ENCODE measurements at regions not wholly inside any gene's neighbourhood (a gene's known extent, or its start where the extent isn't known, plus 50 kb on each side); places are given as distances from the start of the nearest gene placed in this dataset.

DNA sequence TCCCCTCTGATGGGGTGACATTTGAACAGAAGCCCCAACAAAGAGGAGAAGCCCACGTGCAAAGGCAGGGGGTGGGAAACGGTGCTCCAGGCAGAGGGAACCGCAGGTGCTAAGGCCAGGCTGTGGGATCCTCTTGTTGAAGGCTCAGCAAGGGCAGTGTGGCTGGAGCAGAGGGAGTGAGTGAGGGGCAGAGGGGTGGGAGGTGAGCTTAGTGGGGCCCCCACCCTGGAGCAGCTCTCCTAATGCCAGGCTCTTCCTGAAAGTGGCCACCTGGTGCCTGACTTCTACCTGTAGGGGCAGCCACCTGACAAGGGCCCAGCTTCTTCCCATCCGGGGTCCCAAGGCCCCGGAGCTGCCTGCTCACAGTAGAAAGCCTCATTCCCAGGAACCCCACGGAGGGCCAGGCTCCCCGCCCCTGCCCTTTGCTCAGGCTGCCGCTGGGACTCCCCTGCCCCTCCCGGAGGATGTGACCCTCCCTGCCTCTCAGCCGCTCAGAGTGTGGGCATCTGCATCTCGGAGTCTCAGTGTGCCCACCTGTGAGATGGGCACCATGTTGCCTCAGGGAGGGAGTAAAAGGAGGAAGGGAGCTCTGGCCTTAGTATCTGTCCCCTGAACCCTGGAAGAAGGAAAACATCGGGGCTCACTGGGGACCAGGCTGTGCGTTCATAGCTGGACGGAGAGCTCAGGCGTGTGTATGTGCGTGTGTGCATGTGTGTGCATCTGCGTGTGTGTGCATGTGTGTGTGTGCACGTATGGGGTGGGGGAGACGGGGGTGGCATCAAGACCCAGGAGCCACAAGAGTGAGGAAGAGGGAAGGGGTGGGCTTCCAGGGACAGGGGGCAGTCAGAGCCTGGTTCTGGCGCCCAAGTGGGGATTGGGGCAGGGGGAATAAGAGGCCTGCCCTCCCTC, 119.4 kb downstream of the CEBPB start:
- TF ChIP-seq, protein P1, sequence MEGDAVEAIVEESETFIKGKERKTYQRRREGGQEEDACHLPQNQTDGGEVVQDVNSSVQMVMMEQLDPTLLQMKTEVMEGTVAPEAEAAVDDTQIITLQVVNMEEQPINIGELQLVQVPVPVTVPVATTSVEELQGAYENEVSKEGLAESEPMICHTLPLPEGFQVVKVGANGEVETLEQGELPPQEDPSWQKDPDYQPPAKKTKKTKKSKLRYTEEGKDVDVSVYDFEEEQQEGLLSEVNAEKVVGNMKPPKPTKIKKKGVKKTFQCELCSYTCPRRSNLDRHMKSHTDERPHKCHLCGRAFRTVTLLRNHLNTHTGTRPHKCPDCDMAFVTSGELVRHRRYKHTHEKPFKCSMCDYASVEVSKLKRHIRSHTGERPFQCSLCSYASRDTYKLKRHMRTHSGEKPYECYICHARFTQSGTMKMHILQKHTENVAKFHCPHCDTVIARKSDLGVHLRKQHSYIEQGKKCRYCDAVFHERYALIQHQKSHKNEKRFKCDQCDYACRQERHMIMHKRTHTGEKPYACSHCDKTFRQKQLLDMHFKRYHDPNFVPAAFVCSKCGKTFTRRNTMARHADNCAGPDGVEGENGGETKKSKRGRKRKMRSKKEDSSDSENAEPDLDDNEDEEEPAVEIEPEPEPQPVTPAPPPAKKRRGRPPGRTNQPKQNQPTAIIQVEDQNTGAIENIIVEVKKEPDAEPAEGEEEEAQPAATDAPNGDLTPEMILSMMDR (IDR thresholded peaks at IDR 0.05; ENCODE audit: insufficient read depth, low read length, poor library complexity, severe bottlenecking): no peak
- Histone ChIP-seq H3K4me3 (replicated peaks; ENCODE audit: low read depth, low read length) (no peak overlapping the region), H3K27me3 (replicated peaks; ENCODE audit: control insufficient read depth, insufficient read depth, low read length) (no peaks in the 10 kb centered on the region; the same call in 1 of the 2 replicates), H3K36me3 (ENCODE audit: control insufficient read depth, insufficient read depth, low read length) (no peaks in the 10 kb centered on the region)
- DNase-seq (ENCODE audit: extremely low read depth, insufficient read length): no peak

DNA sequence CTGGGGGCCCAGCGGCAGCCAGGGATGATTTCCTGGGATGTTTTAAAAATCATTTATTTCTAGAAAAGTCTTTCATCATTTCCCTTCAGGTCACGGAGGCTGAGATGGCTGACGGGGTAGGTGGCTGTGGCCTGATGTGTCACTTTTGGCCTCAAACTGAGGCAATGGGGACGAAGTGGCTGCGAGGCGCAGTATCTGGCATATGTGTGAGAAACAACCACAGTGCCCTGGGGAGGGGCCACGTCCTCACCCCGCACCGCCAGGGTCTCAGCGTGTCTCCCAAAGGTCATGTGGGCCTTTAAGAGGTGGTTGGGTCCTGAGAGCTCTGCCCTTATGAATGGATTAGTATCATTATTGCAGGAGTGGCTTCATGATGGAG, 120.0 kb downstream of the CEBPB start:
- Histone ChIP-seq H3K36me3 (ENCODE audit: control insufficient read depth, insufficient read depth, low read length) (no peaks in the 10 kb centered on the region), H3K4me3 (replicated peaks; ENCODE audit: low read depth, low read length) (no peak overlapping the region), H3K27me3 (replicated peaks; ENCODE audit: control insufficient read depth, insufficient read depth, low read length) (no peaks in the 10 kb centered on the region; the same call in 1 of the 2 replicates)
- TF ChIP-seq, protein P1 (IDR thresholded peaks at IDR 0.05; ENCODE audit: insufficient read depth, low read length, poor library complexity, severe bottlenecking): no peak
- DNase-seq (ENCODE audit: extremely low read depth, insufficient read length): no peak

GRCh38 chr20:50311308-50312001, 120.8 kb downstream of the CEBPB start:
- no peak for DNase-seq (ENCODE audit: extremely low read depth, insufficient read length)
- Histone ChIP-seq H3K36me3 (ENCODE audit: control insufficient read depth, insufficient read depth, low read length) (no peaks in the 10 kb centered on the region), H3K27me3 (replicated peaks; ENCODE audit: control insufficient read depth, insufficient read depth, low read length) (no peaks in the 10 kb centered on the region; the same call in 1 of the 2 replicates), H3K4me3 (replicated peaks; ENCODE audit: low read depth, low read length) (no peak overlapping the region)
- TF ChIP-seq, protein P1 (IDR thresholded peaks at IDR 0.05; ENCODE audit: insufficient read depth, low read length, poor library complexity, severe bottlenecking): no peak

DNA sequence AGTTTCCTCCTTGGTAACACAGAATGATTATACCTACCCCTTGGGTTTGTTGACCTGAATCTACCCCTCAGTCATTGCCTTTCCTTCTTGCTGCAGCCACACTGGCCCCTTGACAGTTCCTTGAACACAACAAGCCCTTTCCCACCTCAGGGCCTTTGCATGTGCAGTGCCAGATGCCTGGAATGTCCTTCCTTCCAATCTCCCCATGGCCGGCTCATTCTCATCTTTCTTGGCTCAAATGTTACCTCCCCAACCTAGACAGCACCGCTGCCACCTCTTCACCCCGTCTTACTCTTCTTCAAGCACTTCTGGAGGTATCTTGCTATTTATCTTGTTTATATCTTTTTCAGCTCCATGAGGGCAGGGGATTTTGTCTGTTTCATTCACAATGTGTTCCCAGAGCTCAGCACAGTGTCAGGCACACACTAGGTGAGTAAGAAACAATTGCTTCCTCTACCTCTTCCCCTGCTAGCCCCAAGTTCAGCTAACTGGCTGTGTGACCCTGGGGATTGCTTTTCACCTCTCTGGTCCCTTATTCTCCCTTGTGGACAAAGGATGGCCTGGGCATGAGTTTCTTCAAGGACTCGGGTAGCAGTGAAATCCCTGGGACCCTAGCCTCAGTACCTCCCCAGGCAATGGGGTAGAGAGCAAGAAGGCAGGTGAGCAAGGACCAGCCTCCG, 121.5 kb downstream of the CEBPB start:
- TF ChIP-seq, protein P1 (IDR thresholded peaks at IDR 0.05; ENCODE audit: insufficient read depth, low read length, poor library complexity, severe bottlenecking): no peak
- H3K27me3 ChIP-seq (replicated peaks; ENCODE audit: control insufficient read depth, insufficient read depth, low read length): no peaks in the 10 kb centered on the region; the same call in 1 of the 2 replicates
- H3K36me3 ChIP-seq (ENCODE audit: control insufficient read depth, insufficient read depth, low read length): no peaks in the 10 kb centered on the region
- no peak for DNase-seq (ENCODE audit: extremely low read depth, insufficient read length)
- no peak overlapping the region for H3K4me3 ChIP-seq (replicated peaks; ENCODE audit: low read depth, low read length)

- Histone ChIP-seq H3K36me3 (ENCODE audit: control insufficient read depth, insufficient read depth, low read length) (no peaks in the 10 kb centered on the region), H3K27me3 (replicated peaks; ENCODE audit: control insufficient read depth, insufficient read depth, low read length) (no peaks in the 10 kb centered on the region; the same call in none of the 2 replicates), H3K4me3 (replicated peaks; ENCODE audit: low read depth, low read length) (no peak overlapping the region)
- TF ChIP-seq, protein P1 (IDR thresholded peaks at IDR 0.05; ENCODE audit: insufficient read depth, low read length, poor library complexity, severe bottlenecking): no peak
- no peak for DNase-seq (ENCODE audit: extremely low read depth, insufficient read length)
Observed at GRCh38 chr20:50312682-50313521, 122.3 kb downstream of the CEBPB start.
